Effector memory CD8-positive, alpha-beta T cell (primary cell): ENCODE measurements at regions not wholly inside any gene's neighbourhood (a gene's known extent, or its start where the extent isn't known, plus 50 kb on each side); places are given as distances from the start of the nearest gene placed in this dataset.

Experiments
- ATAC-seq: fragments of 150-1000 bp; cut with Tn5 transposase; replicated peaks from 2 replicates; pipeline ENCODE4 v1.10.0; 2021; ENCODE audit warnings: mild to moderate bottlenecking, moderate library complexity
- DNase-seq, 3 experiments: peaks; one replicate each; pipeline ENCODE4 v3.0.0; 2021
- H3K27ac Mint-ChIP-seq, 2 donors: one replicate each; pipeline ENCODE4 v1.8.0; 2022; ENCODE audit warnings: mild to moderate bottlenecking in 2 of 2, mixed read lengths in 2 of 2, moderate library complexity in 2 of 2
- H3K27me3 Mint-ChIP-seq, 2 donors: one replicate each; pipeline ENCODE4 v1.8.0; 2022; ENCODE audit warnings: mixed read lengths in 2 of 2
- H3K36me3 Mint-ChIP-seq: one replicate; pipeline ENCODE4 v1.8.0; 2022; ENCODE audit warnings: mild to moderate bottlenecking, moderate library complexity, mixed read lengths; ENCODE audit not compliant: insufficient read depth
- H3K4me1 Mint-ChIP-seq, 2 donors: one replicate each; pipeline ENCODE4 v1.8.0; 2022; ENCODE audit warnings: low read depth in 2 of 2, mixed read lengths in 2 of 2
- H3K4me3 Mint-ChIP-seq, 2 donors: one replicate each; pipeline ENCODE4 v1.8.0; 2022; ENCODE audit warnings: mild to moderate bottlenecking in 2 of 2, mixed read lengths in 2 of 2, moderate library complexity in 2 of 2
- H3K9me3 Mint-ChIP-seq, 2 donors: one replicate each; pipeline ENCODE4 v1.8.0; 2022; ENCODE audit warnings: mixed read lengths in 2 of 2

- no peak for ATAC-seq
- no peak overlapping the region for H3K27ac Mint-ChIP-seq
- DNase-seq, result no peak
- H3K36me3 Mint-ChIP-seq, result no peaks in the 10 kb centered on the region
- H3K4me1 Mint-ChIP-seq, result no peaks in the 10 kb centered on the region
- no peaks in the 10 kb centered on the region for H3K27me3 Mint-ChIP-seq
- no peak overlapping the region for H3K4me3 Mint-ChIP-seq
- peaks cover 3% of the 10 kb centered on the region in 2 donors for H3K9me3 Mint-ChIP-seq
These were observed 348.8 kb downstream of the GXYLT1 start for GRCh38 chr12:41795910-41796309.

- Mint-ChIP-seq H3K36me3 (no peaks in the 10 kb centered on the region), H3K27me3 (no peaks in the 10 kb centered on the region), H3K9me3 (peaks cover 5 to 7% of the 10 kb centered on the region in 2 donors), H3K4me3 (no peak overlapping the region), H3K4me1 (no peaks in the 10 kb centered on the region), H3K27ac (no peak overlapping the region)
- ATAC-seq (no peak), DNase-seq (no peak)
These were observed 349.5 kb downstream of the GXYLT1 start for GRCh38 chr12:41795051-41795600.

DNA sequence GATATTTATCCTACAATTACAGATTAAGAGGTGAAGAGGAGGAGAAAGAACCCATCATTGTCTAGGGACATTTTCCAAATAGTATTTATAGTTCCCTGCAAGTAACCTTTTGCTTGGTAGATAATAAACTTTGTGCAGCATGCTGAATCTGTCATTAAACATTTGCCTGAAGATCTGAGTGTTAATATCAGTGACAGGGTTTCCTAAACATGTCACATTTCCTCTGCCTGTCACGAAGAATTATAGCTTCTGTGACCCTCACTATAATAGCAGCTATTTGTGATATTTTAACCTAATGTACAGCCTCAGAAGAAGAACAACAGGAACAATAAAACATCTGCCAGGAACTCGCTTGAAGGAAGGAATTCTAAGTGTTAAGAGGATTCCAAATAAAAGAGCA is 350.3 kb downstream of the GXYLT1 start:
- no peak overlapping the region for H3K27ac Mint-ChIP-seq
- no peaks in the 10 kb centered on the region for H3K4me1 Mint-ChIP-seq
- ATAC-seq (no peak), DNase-seq (no peak)
- H3K27me3 Mint-ChIP-seq, result no peaks in the 10 kb centered on the region
- peaks cover 5 to 7% of the 10 kb centered on the region in 2 donors for H3K9me3 Mint-ChIP-seq
- no peak overlapping the region for H3K4me3 Mint-ChIP-seq
- no peaks in the 10 kb centered on the region for H3K36me3 Mint-ChIP-seq

DNA sequence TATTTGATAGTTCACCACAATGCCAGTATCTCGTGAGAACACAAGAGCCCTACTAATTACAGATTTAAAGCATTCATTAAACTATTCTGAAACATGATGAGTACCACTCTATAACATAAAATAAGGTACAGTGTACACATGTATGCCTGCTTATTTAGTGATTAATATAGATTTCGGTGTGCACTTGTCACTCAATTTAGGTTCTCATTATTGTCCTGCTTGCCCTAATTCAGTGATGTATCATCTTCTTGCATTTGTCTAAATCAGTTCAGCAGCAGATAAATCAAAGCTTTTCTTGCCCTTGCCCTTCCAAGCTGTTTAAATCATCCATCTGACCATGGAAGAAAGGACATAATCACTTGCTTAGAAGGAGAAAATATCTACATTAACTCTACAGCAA is 359.7 kb downstream of the GXYLT1 start:
- H3K27ac Mint-ChIP-seq, result no peak overlapping the region
- no peaks in the 10 kb centered on the region for H3K36me3 Mint-ChIP-seq
- H3K4me3 Mint-ChIP-seq, result no peak overlapping the region
- DNase-seq (no peak), ATAC-seq (no peak)
- peaks cover 6 to 26% of the 10 kb centered on the region in 2 donors for H3K27me3 Mint-ChIP-seq
- peaks cover 0 to 2% of the 10 kb centered on the region in 2 donors for H3K9me3 Mint-ChIP-seq
- no peaks in the 10 kb centered on the region for H3K4me1 Mint-ChIP-seq

GRCh38 chr12:41778934-41779333 is 365.7 kb downstream of the GXYLT1 start:
- no peaks in the 10 kb centered on the region for H3K9me3 Mint-ChIP-seq
- ATAC-seq (no peak), DNase-seq (no peak)
- no peak overlapping the region for H3K27ac Mint-ChIP-seq
- H3K36me3 Mint-ChIP-seq, result peaks cover 3% of the 10 kb centered on the region
- H3K27me3 Mint-ChIP-seq, result peaks cover 6 to 12% of the 10 kb centered on the region in 2 donors
- H3K4me3 Mint-ChIP-seq, result no peak overlapping the region
- H3K4me1 Mint-ChIP-seq, result no peaks in the 10 kb centered on the region

DNA sequence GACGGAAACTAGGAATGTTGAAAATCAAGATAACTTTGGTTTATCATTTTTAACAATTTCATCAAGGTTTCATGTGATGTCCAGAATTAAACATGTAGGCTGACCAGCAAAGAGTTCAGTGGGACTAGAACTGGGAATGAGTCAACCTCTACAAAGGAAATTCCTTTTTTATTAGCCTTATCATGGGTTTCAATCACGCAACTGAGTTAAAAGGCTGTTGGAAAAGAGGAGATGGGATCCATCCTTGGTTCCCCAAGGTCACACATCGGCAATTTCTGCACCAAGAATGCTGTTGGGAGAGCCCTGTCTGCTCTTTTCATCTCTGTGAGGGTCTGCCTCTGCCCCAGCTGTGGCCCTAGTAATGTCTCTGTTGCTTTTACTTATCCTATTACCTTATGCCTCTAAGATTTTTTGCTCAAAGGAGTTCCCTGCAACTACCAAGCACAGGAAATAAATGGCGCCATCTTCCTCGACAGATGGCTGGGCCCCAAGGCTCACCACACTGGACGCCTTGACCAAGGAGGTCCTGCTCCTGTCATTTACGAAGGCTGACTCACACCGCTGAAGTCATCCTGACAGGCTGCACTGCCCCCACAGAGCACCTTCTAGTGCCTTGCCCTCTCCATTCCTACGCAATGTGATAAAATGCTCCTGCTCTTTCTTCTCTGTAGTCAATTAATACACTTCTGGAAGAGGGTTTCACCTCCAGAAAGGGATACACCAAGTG is 367.4 kb downstream of the GXYLT1 start:
- no peak overlapping the region for H3K4me3 Mint-ChIP-seq
- no peaks in the 10 kb centered on the region for H3K4me1 Mint-ChIP-seq
- peaks cover 3% of the 10 kb centered on the region for H3K36me3 Mint-ChIP-seq
- H3K27ac Mint-ChIP-seq, result no peak overlapping the region
- peaks cover 6 to 12% of the 10 kb centered on the region in 2 donors for H3K27me3 Mint-ChIP-seq
- DNase-seq (no peak), ATAC-seq (no peak)
- no peaks in the 10 kb centered on the region for H3K9me3 Mint-ChIP-seq

DNA sequence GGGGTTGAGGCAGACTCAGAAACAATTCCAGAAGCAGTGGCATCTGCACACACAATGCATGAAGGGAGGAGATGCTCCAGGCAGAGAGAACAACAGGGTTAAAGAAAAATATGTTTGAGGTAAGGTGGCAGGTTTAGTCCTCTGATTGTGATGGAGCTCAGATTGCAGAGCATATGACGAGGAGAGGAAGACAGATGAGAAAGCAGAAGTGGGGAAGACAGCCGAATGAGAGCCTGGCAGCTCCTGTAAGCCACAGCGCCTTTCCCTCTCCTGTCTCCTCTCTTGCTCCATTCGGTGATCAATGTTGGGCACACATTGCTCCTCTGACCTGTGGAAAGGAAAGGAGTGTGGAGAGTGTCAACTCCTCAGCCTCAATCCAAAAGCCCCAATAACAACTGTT is 372.2 kb downstream of the GXYLT1 start:
- Mint-ChIP-seq H3K4me3 (no peak overlapping the region), H3K27me3 (no peaks in the 10 kb centered on the region), H3K36me3 (peaks cover 3% of the 10 kb centered on the region), H3K9me3 (no peaks in the 10 kb centered on the region), H3K4me1 (no peaks in the 10 kb centered on the region), H3K27ac (no peak overlapping the region)
- ATAC-seq, result no peak
- no peak for DNase-seq

- ATAC-seq (no peak), DNase-seq (no peak)
- no peak overlapping the region for H3K27ac Mint-ChIP-seq
- no peaks in the 10 kb centered on the region for H3K4me1 Mint-ChIP-seq
- H3K36me3 Mint-ChIP-seq, result no peaks in the 10 kb centered on the region
- H3K27me3 Mint-ChIP-seq, result no peaks in the 10 kb centered on the region
- no peaks in the 10 kb centered on the region for H3K9me3 Mint-ChIP-seq
- H3K4me3 Mint-ChIP-seq, result no peak overlapping the region
These were observed 374.9 kb downstream of the GXYLT1 start for GRCh38 chr12:41769810-41770209.

DNA sequence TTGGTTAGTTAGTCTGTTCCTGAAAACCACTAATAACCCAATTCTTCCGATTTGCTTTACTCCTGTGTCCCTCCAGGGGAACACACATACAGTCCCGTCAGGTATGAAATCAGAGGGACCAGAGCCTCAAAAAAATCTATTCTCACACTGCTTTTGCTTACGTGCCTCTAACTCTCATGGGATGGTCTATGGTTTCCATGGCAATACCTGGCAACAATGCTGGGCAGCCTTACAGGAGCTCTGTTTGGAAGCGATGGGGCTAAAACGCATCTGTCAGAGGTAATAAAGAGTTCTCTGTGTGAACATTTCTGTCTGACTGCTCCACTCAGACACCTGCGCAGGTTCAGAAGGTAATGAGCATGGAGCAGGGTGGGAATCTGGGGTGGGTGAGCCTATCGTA is 376.2 kb downstream of the GXYLT1 start:
- H3K4me1 Mint-ChIP-seq, result no peaks in the 10 kb centered on the region
- H3K4me3 Mint-ChIP-seq, result no peak overlapping the region
- DNase-seq (no peak), ATAC-seq (no peak)
- no peaks in the 10 kb centered on the region for H3K36me3 Mint-ChIP-seq
- no peaks in the 10 kb centered on the region for H3K27me3 Mint-ChIP-seq
- H3K9me3 Mint-ChIP-seq, result no peaks in the 10 kb centered on the region
- no peak overlapping the region for H3K27ac Mint-ChIP-seq

DNA sequence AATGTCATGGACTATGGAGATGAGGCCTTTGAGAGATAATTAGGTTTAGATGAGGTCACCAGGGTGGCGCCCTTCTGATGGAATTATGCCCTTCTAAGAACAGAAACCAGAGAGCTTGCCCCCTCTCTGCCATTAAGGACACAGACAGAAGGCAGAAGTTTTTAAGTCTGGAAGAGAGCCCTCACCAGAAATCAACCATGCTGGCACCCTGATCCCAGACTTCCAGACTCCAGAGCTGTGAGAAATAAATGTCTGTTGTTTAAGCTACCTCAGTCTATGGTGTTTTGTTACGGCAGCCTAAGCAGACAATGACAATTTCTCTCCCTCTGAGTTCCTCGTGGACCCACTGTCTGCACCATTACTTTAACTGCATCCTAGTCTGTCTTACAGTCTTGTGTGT is 382.0 kb downstream of the GXYLT1 start:
- no peak for ATAC-seq
- peaks cover 0 to 3% of the 10 kb centered on the region in 2 donors for H3K9me3 Mint-ChIP-seq
- H3K4me1 Mint-ChIP-seq, result no peaks in the 10 kb centered on the region
- DNase-seq, result no peak
- no peak overlapping the region for H3K4me3 Mint-ChIP-seq
- peaks cover 0 to 6% of the 10 kb centered on the region in 2 donors for H3K27me3 Mint-ChIP-seq
- H3K27ac Mint-ChIP-seq, result no peak overlapping the region
- no peaks in the 10 kb centered on the region for H3K36me3 Mint-ChIP-seq

DNA sequence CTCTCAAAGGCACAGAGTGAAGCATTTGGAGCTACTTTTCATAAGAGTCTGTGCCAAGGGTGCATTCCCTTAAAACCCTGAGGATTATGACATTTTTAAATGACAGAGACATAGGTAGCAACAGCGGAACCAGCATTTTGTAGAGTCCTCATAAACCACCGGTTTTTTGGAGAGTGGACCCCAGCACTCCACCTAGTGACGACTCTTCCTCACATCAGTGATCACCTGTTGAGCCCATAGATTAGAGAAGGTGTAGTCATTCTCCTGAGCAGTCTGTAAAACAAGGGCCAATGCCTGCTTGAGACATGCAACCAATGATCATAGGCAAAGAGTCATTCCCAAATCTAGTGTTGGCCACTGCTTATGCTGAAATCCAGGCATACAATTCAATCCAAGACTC is 399.1 kb downstream of the GXYLT1 start:
- Mint-ChIP-seq H3K4me3 (no peak overlapping the region), H3K4me1 (no peaks in the 10 kb centered on the region), H3K9me3 (no peaks in the 10 kb centered on the region), H3K27ac (no peak overlapping the region), H3K27me3 (no peaks in the 10 kb centered on the region), H3K36me3 (peaks cover under 1% of the 10 kb centered on the region)
- ATAC-seq (no peak), DNase-seq (no peak)

- Mint-ChIP-seq H3K36me3 (peaks cover 3% of the 10 kb centered on the region), H3K27me3 (no peaks in the 10 kb centered on the region), H3K4me1 (no peaks in the 10 kb centered on the region), H3K9me3 (no peaks in the 10 kb centered on the region), H3K4me3 (no peak overlapping the region), H3K27ac (no peak overlapping the region)
- ATAC-seq (no peak), DNase-seq (no peak)
These were observed 400.8 kb downstream of the GXYLT1 start for GRCh38 chr12:41743835-41744234.

DNA sequence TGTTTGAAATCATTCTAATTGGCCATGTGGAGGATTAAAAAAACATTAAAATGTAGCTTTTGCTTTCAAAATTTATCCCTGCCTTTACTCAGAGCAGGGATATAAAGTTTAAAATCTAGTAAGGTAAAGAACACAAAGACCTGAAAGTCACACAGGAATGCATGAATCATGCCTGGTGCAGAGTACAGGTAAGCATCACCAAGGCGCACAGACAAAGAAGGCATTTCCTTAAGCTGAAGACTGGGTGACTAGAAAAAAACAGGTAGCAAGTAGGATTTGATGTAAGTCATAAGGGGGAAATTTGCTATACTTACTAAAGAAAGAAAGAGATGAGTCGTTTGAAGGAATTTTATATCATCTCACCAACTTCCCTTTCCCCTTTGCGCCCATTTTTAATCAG is 405.6 kb downstream of the GXYLT1 start:
- H3K27ac Mint-ChIP-seq, result no peak overlapping the region

GRCh38 chr12:41737423-41737822 is 407.3 kb downstream of the GXYLT1 start:
- H3K27ac Mint-ChIP-seq, result no peak overlapping the region
- no peak overlapping the region for H3K4me3 Mint-ChIP-seq
- ATAC-seq, result no peak
- H3K9me3 Mint-ChIP-seq, result peaks cover 0 to 1% of the 10 kb centered on the region in 2 donors
- no peak for DNase-seq
- H3K4me1 Mint-ChIP-seq, result no peaks in the 10 kb centered on the region
- no peaks in the 10 kb centered on the region for H3K27me3 Mint-ChIP-seq
- peaks cover 3% of the 10 kb centered on the region for H3K36me3 Mint-ChIP-seq

More for the DNA sequence above, 405.6 kb downstream of the GXYLT1 start:
- no peaks in the 10 kb centered on the region for H3K9me3 Mint-ChIP-seq
- no peaks in the 10 kb centered on the region for H3K27me3 Mint-ChIP-seq
- ATAC-seq (no peak), DNase-seq (no peak)
- no peak overlapping the region for H3K4me3 Mint-ChIP-seq
- H3K4me1 Mint-ChIP-seq, result no peaks in the 10 kb centered on the region
- H3K36me3 Mint-ChIP-seq, result peaks cover 3% of the 10 kb centered on the region
